Prostate gland (tissue), 2 donors: ENCODE measurements at regions not wholly inside any gene's neighbourhood (a gene's known extent, or its start where the extent isn't known, plus 50 kb on each side); places are given as distances from the start of the nearest gene placed in this dataset.

Experiments
- DNase-seq: peaks from one replicate; pipeline ENCODE4 v3.0.0-alpha.2; 2019; ENCODE audit warnings: low spot score
- H3K27ac ChIP-seq, 2 donors: fragments of 200-600 bp; sonication (generic); 2 replicates each; pipeline ENCODE4 v1.5.1; 2017 to 2019
- H3K27me3 ChIP-seq: fragments of 200-600 bp; sonication (generic); replicated peaks from 2 replicates; pipeline ENCODE4 v1.5.1; 2019; ENCODE audit not compliant: insufficient read depth
- H3K36me3 ChIP-seq, 2 donors: fragments of 200-600 bp; sonication (generic); 1 replicate in 1 of 2; 2 replicates in 1 of 2; pipeline versions ENCODE4 v1.5.1 to v1.8.1; 2017 to 2019
- H3K4me1 ChIP-seq: fragments of 200-600 bp; sonication (generic); replicated peaks from 2 replicates; pipeline ENCODE4 v1.5.1; 2019
- H3K4me3 ChIP-seq, 2 donors: fragments of 200-600 bp; sonication (generic); 2 replicates each; pipeline ENCODE4 v1.5.1; 2017 to 2019
- H3K9me3 ChIP-seq: fragments of 200-600 bp; sonication (generic); 2 replicates; pipeline ENCODE4 v1.5.1; 2017
- POLR2A ChIP-seq: fragments of 450-650 bp; IDR thresholded peaks from one replicate; pipeline ENCODE4 v1.6.1; 2016; ENCODE audit warnings: antibody characterized with exemption, mild to moderate bottlenecking
- POLR2AphosphoS5 ChIP-seq: sonication (generic); formaldehyde crosslinking; IDR thresholded peaks from one replicate; pipeline ENCODE4 v1.6.1; 2017; ENCODE audit warnings: antibody characterized with exemption
- WGBS: methylation state at CpG from one replicate; pipeline ENCODE4 v1.1.5; 2018; 5-methylcytosine and 5-hydroxymethylcytosine counted together
- intact Hi-C: fragments of 100-400 bp; cut with DNase I; formaldehyde crosslinking; loops from one replicate; pipeline ENCODE4 v1.14.2; 2022
- TF ChIP-seq, protein P1 (sequence below), 4 experiments: fragments of 200-600 bp in 2 of 4; fragments of 450-650 bp in 2 of 4; sonication (generic) in 2 of 4; IDR thresholded peaks; 1 replicate in 3 of 4; 2 replicates in 1 of 4; pipeline ENCODE4 v1.5.1; 2016 to 2019; ENCODE audit warnings: antibody characterized with exemption in 4 of 4, mild to moderate bottlenecking in 2 of 4, moderate library complexity in 2 of 4

DNA sequence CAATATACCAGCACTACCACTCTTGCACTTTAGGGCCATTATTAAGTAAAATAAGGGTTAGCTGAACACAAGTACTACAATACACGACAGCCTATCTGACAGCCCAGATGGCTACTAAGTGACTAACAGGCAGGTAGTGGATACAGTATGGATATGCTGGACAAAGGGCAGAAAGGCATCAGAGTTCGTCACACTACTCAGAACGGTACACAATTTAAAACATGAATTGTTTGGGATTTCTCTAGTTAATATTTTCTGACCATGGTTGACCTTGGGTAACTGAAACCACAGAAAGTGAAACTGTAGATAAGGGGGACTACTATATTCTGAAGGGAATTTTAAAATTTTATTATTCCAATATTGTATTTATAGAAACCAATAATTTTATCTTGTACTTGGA is 101.3 kb upstream of the SKAP2 start:
- intact Hi-C loops, result no loop called here
- TF ChIP-seq POLR2AphosphoS5, result no peak
- no peak for TF ChIP-seq POLR2A
- TF ChIP-seq, protein P1, sequence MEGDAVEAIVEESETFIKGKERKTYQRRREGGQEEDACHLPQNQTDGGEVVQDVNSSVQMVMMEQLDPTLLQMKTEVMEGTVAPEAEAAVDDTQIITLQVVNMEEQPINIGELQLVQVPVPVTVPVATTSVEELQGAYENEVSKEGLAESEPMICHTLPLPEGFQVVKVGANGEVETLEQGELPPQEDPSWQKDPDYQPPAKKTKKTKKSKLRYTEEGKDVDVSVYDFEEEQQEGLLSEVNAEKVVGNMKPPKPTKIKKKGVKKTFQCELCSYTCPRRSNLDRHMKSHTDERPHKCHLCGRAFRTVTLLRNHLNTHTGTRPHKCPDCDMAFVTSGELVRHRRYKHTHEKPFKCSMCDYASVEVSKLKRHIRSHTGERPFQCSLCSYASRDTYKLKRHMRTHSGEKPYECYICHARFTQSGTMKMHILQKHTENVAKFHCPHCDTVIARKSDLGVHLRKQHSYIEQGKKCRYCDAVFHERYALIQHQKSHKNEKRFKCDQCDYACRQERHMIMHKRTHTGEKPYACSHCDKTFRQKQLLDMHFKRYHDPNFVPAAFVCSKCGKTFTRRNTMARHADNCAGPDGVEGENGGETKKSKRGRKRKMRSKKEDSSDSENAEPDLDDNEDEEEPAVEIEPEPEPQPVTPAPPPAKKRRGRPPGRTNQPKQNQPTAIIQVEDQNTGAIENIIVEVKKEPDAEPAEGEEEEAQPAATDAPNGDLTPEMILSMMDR (IDR thresholded peaks at IDR 0.05), result no peak
- no peak for DNase-seq
- no peak overlapping the region for H3K27ac ChIP-seq
- 87% methylated on average over 3 of the region's 3 CpGs for WGBS
- H3K4me1 ChIP-seq, result no peaks in the 10 kb centered on the region
- no peaks in the 10 kb centered on the region for H3K27me3 ChIP-seq
- no peak overlapping the region for H3K4me3 ChIP-seq
- H3K9me3 ChIP-seq, result no peaks in the 10 kb centered on the region
- H3K36me3 ChIP-seq, result no peaks in the 10 kb centered on the region

DNA sequence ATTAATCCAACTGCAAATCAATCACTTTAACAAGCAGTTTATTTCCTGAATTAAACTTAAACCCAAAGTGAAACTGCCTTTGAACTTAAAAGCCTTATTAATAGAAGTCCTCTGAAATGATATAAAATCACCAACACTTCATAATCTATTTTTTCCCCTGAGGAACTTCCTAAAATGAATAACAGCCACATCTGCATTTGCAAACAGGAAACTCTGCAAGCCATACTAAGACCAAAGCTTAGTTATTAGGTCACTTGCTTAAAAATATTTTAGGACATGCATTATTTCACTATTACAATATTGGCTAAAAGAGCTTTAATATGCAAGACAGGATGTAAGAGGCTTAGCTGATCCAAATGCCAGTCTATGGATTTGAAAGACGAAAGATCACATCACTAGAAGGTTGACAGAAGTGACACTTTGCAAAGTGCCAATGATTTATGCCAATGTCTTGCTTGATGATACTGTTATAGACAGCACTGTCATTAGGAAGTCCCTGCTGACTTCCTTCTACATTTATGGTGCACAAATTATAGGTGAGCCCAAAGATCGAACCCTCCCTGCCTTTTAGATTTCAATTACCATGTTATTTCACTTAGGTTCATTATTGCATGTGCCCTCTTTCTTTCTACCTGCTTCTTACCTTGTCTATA is 99.9 kb upstream of the SKAP2 start:
- no peaks in the 10 kb centered on the region for H3K4me1 ChIP-seq
- intact Hi-C loops, result no loop called here
- no peaks in the 10 kb centered on the region for H3K36me3 ChIP-seq
- H3K9me3 ChIP-seq, result no peaks in the 10 kb centered on the region
- no peaks in the 10 kb centered on the region for H3K27me3 ChIP-seq
- WGBS, result 80% methylated on average over 2 of the region's 2 CpGs
- DNase-seq, result no peak
- H3K27ac ChIP-seq, result no peak overlapping the region
- no peak overlapping the region for H3K4me3 ChIP-seq
- no peak for TF ChIP-seq POLR2A

DNA sequence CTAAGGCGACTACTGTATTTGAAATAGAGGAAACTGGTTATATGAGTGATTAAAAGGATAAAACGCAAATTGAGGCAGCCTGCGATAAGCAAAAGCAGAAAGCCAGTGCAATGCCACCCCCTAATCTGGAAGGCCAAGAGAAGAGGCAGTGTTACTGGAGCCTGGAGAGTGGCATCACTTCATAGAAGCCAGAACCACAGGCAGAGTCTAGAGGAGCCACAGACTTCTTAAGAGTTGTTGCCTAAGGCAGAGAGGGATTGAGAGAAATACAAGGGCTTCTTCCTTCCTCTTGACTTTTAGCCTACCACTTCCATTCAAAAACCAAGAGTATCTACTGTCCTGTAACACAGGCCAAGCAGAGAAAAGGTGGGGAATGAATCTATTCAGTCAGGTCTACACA is 94.9 kb upstream of the SKAP2 start:
- Histone ChIP-seq H3K4me3 (no peak overlapping the region), H3K27ac (no peak overlapping the region), H3K4me1 (no peaks in the 10 kb centered on the region), H3K27me3 (no peaks in the 10 kb centered on the region), H3K9me3 (no peaks in the 10 kb centered on the region), H3K36me3 (no peaks in the 10 kb centered on the region)
- intact Hi-C loops, result no loop called here
- 95% methylated on average over 3 of the region's 3 CpGs for WGBS
- no peak for DNase-seq
- TF ChIP-seq POLR2AphosphoS5 (no peak), POLR2A (no peak)
- TF ChIP-seq, protein P1 (IDR thresholded peaks at IDR 0.05), result no peak

DNA sequence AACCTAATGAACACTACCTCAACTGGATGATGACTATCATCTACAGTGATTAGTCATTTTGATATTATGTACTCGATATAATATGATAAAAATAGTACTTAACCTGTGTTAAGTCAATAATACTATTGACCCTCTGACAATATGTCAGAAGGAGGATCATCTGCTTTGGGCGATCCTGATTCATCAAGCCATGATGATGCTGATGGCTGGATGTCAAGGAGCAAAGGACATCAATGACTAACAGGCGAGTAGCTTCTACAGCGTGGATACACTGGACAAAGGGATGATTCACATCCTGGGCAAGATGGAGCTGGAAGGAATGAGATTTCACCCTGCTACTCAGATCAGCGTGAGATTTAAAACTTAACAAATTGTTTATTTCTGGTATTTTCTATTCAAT is 94.4 kb upstream of the SKAP2 start:
- H3K4me3 ChIP-seq, result no peak overlapping the region
- 83% methylated on average over 5 of the region's 5 CpGs for WGBS
- TF ChIP-seq POLR2AphosphoS5, result no peak
- TF ChIP-seq, protein P1 (IDR thresholded peaks at IDR 0.05), result no peak
- no peak for DNase-seq
- no peaks in the 10 kb centered on the region for H3K9me3 ChIP-seq
- H3K4me1 ChIP-seq, result no peaks in the 10 kb centered on the region
- intact Hi-C loops, result no loop called here
- no peak overlapping the region for H3K27ac ChIP-seq
- no peaks in the 10 kb centered on the region for H3K27me3 ChIP-seq
- H3K36me3 ChIP-seq, result no peaks in the 10 kb centered on the region

DNA sequence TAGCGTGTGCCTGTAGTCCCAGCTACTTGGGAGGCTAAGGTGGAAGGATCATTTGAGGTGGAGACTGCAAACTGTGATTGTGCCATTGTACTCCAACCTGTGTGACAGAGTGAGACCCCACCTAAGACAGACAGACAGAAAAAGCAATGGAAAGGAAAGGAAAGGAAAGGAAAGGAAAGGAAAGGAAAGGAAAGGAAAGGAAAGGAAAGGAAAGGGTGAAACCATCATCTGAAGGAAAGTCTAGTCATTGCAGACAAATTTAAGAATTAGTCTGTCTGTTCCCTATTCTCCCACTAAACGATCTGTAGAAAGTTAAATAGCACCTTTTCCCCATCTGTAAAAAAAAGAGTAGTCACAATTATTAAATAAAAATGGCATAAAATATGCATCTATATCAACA is 91.1 kb upstream of the SKAP2 start:
- H3K4me3 ChIP-seq, result no peak overlapping the region
- no peaks in the 10 kb centered on the region for H3K4me1 ChIP-seq
- intact Hi-C loops, result no loop called here
- TF ChIP-seq POLR2A (no peak), POLR2AphosphoS5 (no peak)
- TF ChIP-seq, protein P1 (IDR thresholded peaks at IDR 0.05), result no peak
- no peaks in the 10 kb centered on the region for H3K27me3 ChIP-seq
- DNase-seq, result no peak
- no peaks in the 10 kb centered on the region for H3K36me3 ChIP-seq
- H3K27ac ChIP-seq, result no peak overlapping the region
- no peaks in the 10 kb centered on the region for H3K9me3 ChIP-seq
- 82% methylated on average over 2 of the region's 2 CpGs for WGBS
